ENCODE measurements at regions not wholly inside any gene's neighbourhood (a gene's known extent, or its start where the extent isn't known, plus 50 kb on each side); places are given as distances from the start of the nearest gene placed in this dataset.

- FAIRE-seq (no peak), DNase-seq (peak; percentile 26 to 95 (median 56))
- no peak overlapping the region for H3K4me3 ChIP-seq (ENCODE audit: low read length in 3 of 3)
- no peak for TF ChIP-seq CTCF (IDR thresholded peaks at IDR 0.05; ENCODE audit: borderline replicate concordance, extremely low read depth, insufficient read depth)
- intact Hi-C loops (cut with DNase I): no loop called here
- no peak overlapping the region for H3K27ac ChIP-seq (ENCODE audit: low read depth in 2 of 2, low read length in 2 of 2)
- H3K9ac ChIP-seq (ENCODE audit: low read length in 3 of 3): no peak overlapping the region
- H3K27me3 ChIP-seq (ENCODE audit: control insufficient read depth, insufficient read depth, low read length): no peaks in the 10 kb centered on the region
- H3K9me3 ChIP-seq (ENCODE audit: control insufficient read depth in 2 of 3, insufficient read depth in 1 of 3, low read length in 3 of 3): no peaks in the 10 kb centered on the region
- H3K36me3 ChIP-seq (ENCODE audit: control insufficient read depth in 2 of 3, insufficient read depth in 3 of 3, low read length in 3 of 3): no peaks in the 10 kb centered on the region
- H3K4me1 ChIP-seq (ENCODE audit: control insufficient read depth in 2 of 3, insufficient read depth in 2 of 3, low read depth in 1 of 3, low read length in 3 of 3): peaks cover 0 to 6% (median 0%) of the 10 kb centered on the region in 3 donors
Observed at GRCh38 chr20:40563296-40563950, 125.6 kb downstream of the MAFB start.

- H3K4me1 ChIP-seq (ENCODE audit: control insufficient read depth in 2 of 3, insufficient read depth in 2 of 3, low read depth in 1 of 3, low read length in 3 of 3): peaks cover 0 to 6% (median 0%) of the 10 kb centered on the region in 3 donors
- H3K27me3 ChIP-seq (ENCODE audit: control insufficient read depth, insufficient read depth, low read length): no peaks in the 10 kb centered on the region
- no peak overlapping the region for H3K9ac ChIP-seq (ENCODE audit: low read length in 3 of 3)
- no peak overlapping the region for H3K27ac ChIP-seq (ENCODE audit: low read depth in 2 of 2, low read length in 2 of 2)
- TF ChIP-seq CTCF (IDR thresholded peaks at IDR 0.05; ENCODE audit: borderline replicate concordance, extremely low read depth, insufficient read depth): no peak
- H3K4me3 ChIP-seq (ENCODE audit: low read length in 3 of 3): no peak overlapping the region
- H3K36me3 ChIP-seq (ENCODE audit: control insufficient read depth in 2 of 3, insufficient read depth in 3 of 3, low read length in 3 of 3): no peaks in the 10 kb centered on the region
- no peaks in the 10 kb centered on the region for H3K9me3 ChIP-seq (ENCODE audit: control insufficient read depth in 2 of 3, insufficient read depth in 1 of 3, low read length in 3 of 3)
- intact Hi-C loops (cut with DNase I): no loop called here
- DNase-seq: peak in 3 of 5 donors; percentile 18 to 81 (median 31)
- no peak for FAIRE-seq
Observed at GRCh38 chr20:40562031-40562430, 127.0 kb downstream of the MAFB start.

- Histone ChIP-seq H3K27ac (ENCODE audit: low read depth in 2 of 2, low read length in 2 of 2) (no peak overlapping the region), H3K9me3 (ENCODE audit: control insufficient read depth in 2 of 3, insufficient read depth in 1 of 3, low read length in 3 of 3) (no peaks in the 10 kb centered on the region), H3K4me1 (ENCODE audit: control insufficient read depth in 2 of 3, insufficient read depth in 2 of 3, low read depth in 1 of 3, low read length in 3 of 3) (peaks cover 0 to 6% (median 0%) of the 10 kb centered on the region in 3 donors), H3K9ac (ENCODE audit: low read length in 3 of 3) (no peak overlapping the region), H3K4me3 (ENCODE audit: low read length in 3 of 3) (no peak overlapping the region), H3K36me3 (ENCODE audit: control insufficient read depth in 2 of 3, insufficient read depth in 3 of 3, low read length in 3 of 3) (no peaks in the 10 kb centered on the region), H3K27me3 (ENCODE audit: control insufficient read depth, insufficient read depth, low read length) (no peaks in the 10 kb centered on the region)
- no peak for TF ChIP-seq CTCF (IDR thresholded peaks at IDR 0.05; ENCODE audit: borderline replicate concordance, extremely low read depth, insufficient read depth)
- intact Hi-C loops (cut with DNase I): no loop called here
- FAIRE-seq (no peak), DNase-seq (no peak)
Observed at GRCh38 chr20:40561187-40561586, 127.8 kb downstream of the MAFB start.

- FAIRE-seq: no peak
- no peak for DNase-seq
- TF ChIP-seq CTCF (IDR thresholded peaks at IDR 0.05; ENCODE audit: borderline replicate concordance, extremely low read depth, insufficient read depth): no peak
- intact Hi-C loops (cut with DNase I): no loop called here
- Histone ChIP-seq H3K27ac (ENCODE audit: low read depth in 2 of 2, low read length in 2 of 2) (no peak overlapping the region), H3K9me3 (ENCODE audit: control insufficient read depth in 2 of 3, insufficient read depth in 1 of 3, low read length in 3 of 3) (peaks cover 0 to 6% (median 0%) of the 10 kb centered on the region in 3 donors), H3K4me3 (ENCODE audit: low read length in 3 of 3) (no peak overlapping the region), H3K36me3 (ENCODE audit: control insufficient read depth in 2 of 3, insufficient read depth in 3 of 3, low read length in 3 of 3) (no peaks in the 10 kb centered on the region), H3K27me3 (ENCODE audit: control insufficient read depth, insufficient read depth, low read length) (no peaks in the 10 kb centered on the region), H3K9ac (ENCODE audit: low read length in 3 of 3) (no peak overlapping the region), H3K4me1 (ENCODE audit: control insufficient read depth in 2 of 3, insufficient read depth in 2 of 3, low read depth in 1 of 3, low read length in 3 of 3) (peaks cover 0 to 2% (median 0%) of the 10 kb centered on the region in 3 donors)
Observed at GRCh38 chr20:40558212-40558611, 130.8 kb downstream of the MAFB start.

Measured in kidney (tissue), 13 donors.